OCI-LY3 (cell line): ENCODE measurements at regions not wholly inside any gene's neighbourhood (a gene's known extent, or its start where the extent isn't known, plus 50 kb on each side); places are given as distances from the start of the nearest gene placed in this dataset.
A peak's percentile ranks its signal among the peaks of the same experiment; 100 is the strongest.

Experiments used
- H2AFZ ChIP-seq: fragments of 200-600, 300-600 bp; shearing (Covaris generic); 2 replicates; pipeline ENCODE4 v1.6.0; 2014; ENCODE audit warnings: antibody characterized with exemption, low read depth, low read length
- H3K27ac ChIP-seq: fragments of 200-600, 300-600 bp; sonication (generic); 2 replicates; pipeline ENCODE4 v1.5.1; 2014; ENCODE audit warnings: mild to moderate bottlenecking, low read length, moderate library complexity, mixed read lengths
- H3K27me3 ChIP-seq: fragments of 200-600, 300-600 bp; sonication (generic); 2 replicates; pipeline ENCODE4 v1.6.1; 2014; ENCODE audit warnings: low read depth, low read length, mixed read lengths
- H3K36me3 ChIP-seq: fragments of 200-600, 300-600 bp; sonication (generic); replicated peaks from 2 replicates; pipeline ENCODE3; 2014; ENCODE audit warnings: low read depth, low read length, mixed read lengths
- H3K4me1 ChIP-seq: fragments of 300-600, 200-600 bp; sonication (generic); 2 replicates; pipeline ENCODE4 v1.6.1; 2014; ENCODE audit warnings: low read length, mixed read lengths
- H3K4me2 ChIP-seq: fragments of 200-600, 300-600 bp; sonication (generic); 2 replicates; pipeline ENCODE4 v1.6.1; 2014; ENCODE audit warnings: low read length, mixed read lengths
- H3K4me3 ChIP-seq: fragments of 300-600, 200-600 bp; sonication (generic); 2 replicates; pipeline ENCODE4 v1.5.1; 2014; ENCODE audit warnings: antibody characterized with exemption, mild to moderate bottlenecking, low read length, moderate library complexity
- H3K79me2 ChIP-seq: fragments of 300-600, 200-600 bp; shearing (Covaris generic); 2 replicates; pipeline ENCODE4 v1.6.1; 2014; ENCODE audit warnings: mild to moderate bottlenecking, low read length, mixed read lengths
- H3K9ac ChIP-seq: fragments of 300-600, 200-600 bp; shearing (Covaris generic); 2 replicates; pipeline ENCODE4 v1.6.0; 2014; ENCODE audit warnings: mild to moderate bottlenecking, low read length, moderate library complexity
- H3K9me3 ChIP-seq: fragments of 200-600, 300-600 bp; shearing (Covaris generic); 2 replicates; pipeline ENCODE4 v1.6.1; 2014; ENCODE audit warnings: low read length, mixed read lengths; ENCODE audit not compliant: insufficient read depth
- H4K20me1 ChIP-seq: fragments of 200-600, 300-600 bp; sonication (generic); 2 replicates; pipeline ENCODE4 v1.6.1; 2016; ENCODE audit warnings: low read length, mixed read lengths; ENCODE audit not compliant: insufficient read depth
- EZH2phosphoT487 ChIP-seq: fragments of 200-600 bp; shearing (Covaris generic); IDR thresholded peaks from 2 replicates; pipeline ENCODE4 v1.6.1; 2018; ENCODE audit warnings: antibody characterized with exemption, mixed run types, low read depth
- TF ChIP-seq, protein P1 (sequence below): fragments of 200-600, 300-600 bp; sonication (generic); IDR thresholded peaks from 2 replicates; pipeline ENCODE4 v1.5.1; 2014; ENCODE audit warnings: antibody characterized with exemption, low read length, low read depth

DNA sequence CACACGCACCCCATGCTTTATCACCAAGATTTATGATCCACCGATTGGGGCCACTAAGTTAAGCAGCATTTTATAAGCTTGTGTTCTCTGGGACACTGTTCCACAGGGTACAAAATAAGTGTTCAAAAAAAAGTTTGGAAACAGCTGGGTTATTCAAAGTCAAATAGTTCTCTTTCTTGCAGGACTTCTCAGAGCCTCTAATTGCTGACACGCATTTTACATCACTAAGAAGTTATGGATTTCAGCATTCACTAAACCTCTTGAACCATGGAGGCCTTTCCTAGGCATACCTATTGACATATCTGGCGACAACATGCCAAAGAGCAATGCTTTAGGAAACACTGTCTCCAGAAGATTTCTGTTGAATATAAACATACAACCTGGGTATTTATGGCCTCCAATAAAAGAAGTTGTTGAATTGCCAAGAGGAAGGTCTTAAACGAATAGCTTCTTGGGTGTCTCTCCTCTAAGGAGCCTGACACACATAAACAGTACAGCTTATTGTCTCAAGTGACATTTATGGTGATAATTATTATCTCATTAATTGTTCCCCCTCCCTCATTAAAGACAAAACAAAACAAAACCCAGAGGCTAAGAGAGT lies 147.1 kb upstream of the ARHGAP20 start:
- no peaks in the 10 kb centered on the region for H3K79me2 ChIP-seq
- no peak overlapping the region for H3K27ac ChIP-seq
- no peak overlapping the region for H3K9ac ChIP-seq
- no peaks in the 10 kb centered on the region for H3K36me3 ChIP-seq
- no peaks in the 10 kb centered on the region for H3K9me3 ChIP-seq
- H4K20me1 ChIP-seq, result no peaks in the 10 kb centered on the region
- TF ChIP-seq, protein P1, sequence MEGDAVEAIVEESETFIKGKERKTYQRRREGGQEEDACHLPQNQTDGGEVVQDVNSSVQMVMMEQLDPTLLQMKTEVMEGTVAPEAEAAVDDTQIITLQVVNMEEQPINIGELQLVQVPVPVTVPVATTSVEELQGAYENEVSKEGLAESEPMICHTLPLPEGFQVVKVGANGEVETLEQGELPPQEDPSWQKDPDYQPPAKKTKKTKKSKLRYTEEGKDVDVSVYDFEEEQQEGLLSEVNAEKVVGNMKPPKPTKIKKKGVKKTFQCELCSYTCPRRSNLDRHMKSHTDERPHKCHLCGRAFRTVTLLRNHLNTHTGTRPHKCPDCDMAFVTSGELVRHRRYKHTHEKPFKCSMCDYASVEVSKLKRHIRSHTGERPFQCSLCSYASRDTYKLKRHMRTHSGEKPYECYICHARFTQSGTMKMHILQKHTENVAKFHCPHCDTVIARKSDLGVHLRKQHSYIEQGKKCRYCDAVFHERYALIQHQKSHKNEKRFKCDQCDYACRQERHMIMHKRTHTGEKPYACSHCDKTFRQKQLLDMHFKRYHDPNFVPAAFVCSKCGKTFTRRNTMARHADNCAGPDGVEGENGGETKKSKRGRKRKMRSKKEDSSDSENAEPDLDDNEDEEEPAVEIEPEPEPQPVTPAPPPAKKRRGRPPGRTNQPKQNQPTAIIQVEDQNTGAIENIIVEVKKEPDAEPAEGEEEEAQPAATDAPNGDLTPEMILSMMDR, result no peak
- no peak for TF ChIP-seq EZH2phosphoT487
- H2AFZ ChIP-seq, result no peak overlapping the region
- H3K27me3 ChIP-seq, result peaks cover 45% of the 10 kb centered on the region
- H3K4me1 ChIP-seq, result peaks cover 18% of the 10 kb centered on the region
- no peak overlapping the region for H3K4me3 ChIP-seq
- no peak overlapping the region for H3K4me2 ChIP-seq

DNA sequence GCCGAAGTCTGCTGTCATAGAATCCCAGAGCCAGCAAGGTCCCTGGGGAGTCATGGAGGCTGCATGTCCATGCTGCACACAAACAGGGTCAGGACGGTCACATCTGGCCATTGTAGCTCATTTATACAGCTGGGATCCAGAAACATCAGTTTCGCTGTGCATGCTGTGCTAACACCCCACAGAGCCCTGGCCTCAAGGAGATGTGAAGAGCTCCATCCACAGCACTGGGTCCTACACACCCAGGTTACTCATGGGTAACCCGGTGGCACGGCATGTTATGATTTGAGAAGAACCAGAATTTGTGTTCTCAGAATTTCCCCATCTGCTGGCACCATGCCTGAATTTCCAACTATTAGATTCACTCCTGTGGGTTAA lies 146.3 kb upstream of the ARHGAP20 start:
- TF ChIP-seq, protein P1, result no peak
- no peak for TF ChIP-seq EZH2phosphoT487
- H3K4me3 ChIP-seq, result no peak overlapping the region
- H4K20me1 ChIP-seq, result no peaks in the 10 kb centered on the region
- no peak overlapping the region for H3K9ac ChIP-seq
- H3K4me1 ChIP-seq, result peaks cover 18% of the 10 kb centered on the region
- peaks cover 51% of the 10 kb centered on the region for H3K27me3 ChIP-seq
- H3K36me3 ChIP-seq, result no peaks in the 10 kb centered on the region
- H3K27ac ChIP-seq, result no peak overlapping the region
- H2AFZ ChIP-seq, result no peak overlapping the region
- no peaks in the 10 kb centered on the region for H3K79me2 ChIP-seq
- H3K4me2 ChIP-seq, result no peak overlapping the region
- H3K9me3 ChIP-seq, result no peaks in the 10 kb centered on the region

DNA sequence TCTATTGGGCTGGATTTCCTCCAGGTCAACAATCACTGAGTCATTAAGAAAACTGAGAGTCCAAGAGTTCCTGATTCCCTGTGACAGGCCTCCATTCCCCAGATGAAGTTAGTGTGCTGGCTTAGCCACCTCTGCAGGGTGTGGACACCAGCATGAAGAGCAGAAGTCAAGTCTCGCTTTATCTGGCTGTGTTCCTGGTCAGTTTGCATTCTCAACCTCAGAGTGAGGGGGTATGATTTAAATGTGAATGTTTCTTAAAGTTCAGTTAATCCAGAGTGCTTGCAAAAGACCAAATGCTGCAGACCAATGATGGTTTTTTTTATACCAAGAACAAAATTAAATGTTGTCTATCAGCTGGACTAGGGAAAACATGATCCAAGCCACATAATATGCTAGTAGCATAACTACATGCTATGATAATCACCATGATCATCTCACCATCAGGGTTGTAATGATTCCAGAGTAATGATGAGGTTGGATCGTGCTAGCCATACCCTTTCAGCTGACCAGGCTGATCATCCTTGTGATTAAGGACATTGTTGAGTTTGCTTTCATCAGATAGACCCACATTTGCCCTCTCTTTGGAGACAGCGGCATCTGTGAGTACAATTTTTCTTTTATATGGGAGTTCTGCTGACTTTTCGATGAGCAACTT lies 145.8 kb upstream of the ARHGAP20 start:
- TF ChIP-seq, protein P1, result no peak
- TF ChIP-seq EZH2phosphoT487, result no peak
- peak overlapping the region; percentile 3 for H3K4me2 ChIP-seq
- H2AFZ ChIP-seq, result no peak overlapping the region
- H3K79me2 ChIP-seq, result no peaks in the 10 kb centered on the region
- no peak overlapping the region for H3K4me3 ChIP-seq
- H3K36me3 ChIP-seq, result no peaks in the 10 kb centered on the region
- no peak overlapping the region for H3K27ac ChIP-seq
- H3K27me3 ChIP-seq, result peaks cover 51% of the 10 kb centered on the region
- no peaks in the 10 kb centered on the region for H3K9me3 ChIP-seq
- H3K4me1 ChIP-seq, result peaks cover 18% of the 10 kb centered on the region
- H3K9ac ChIP-seq, result no peak overlapping the region
- no peaks in the 10 kb centered on the region for H4K20me1 ChIP-seq

DNA sequence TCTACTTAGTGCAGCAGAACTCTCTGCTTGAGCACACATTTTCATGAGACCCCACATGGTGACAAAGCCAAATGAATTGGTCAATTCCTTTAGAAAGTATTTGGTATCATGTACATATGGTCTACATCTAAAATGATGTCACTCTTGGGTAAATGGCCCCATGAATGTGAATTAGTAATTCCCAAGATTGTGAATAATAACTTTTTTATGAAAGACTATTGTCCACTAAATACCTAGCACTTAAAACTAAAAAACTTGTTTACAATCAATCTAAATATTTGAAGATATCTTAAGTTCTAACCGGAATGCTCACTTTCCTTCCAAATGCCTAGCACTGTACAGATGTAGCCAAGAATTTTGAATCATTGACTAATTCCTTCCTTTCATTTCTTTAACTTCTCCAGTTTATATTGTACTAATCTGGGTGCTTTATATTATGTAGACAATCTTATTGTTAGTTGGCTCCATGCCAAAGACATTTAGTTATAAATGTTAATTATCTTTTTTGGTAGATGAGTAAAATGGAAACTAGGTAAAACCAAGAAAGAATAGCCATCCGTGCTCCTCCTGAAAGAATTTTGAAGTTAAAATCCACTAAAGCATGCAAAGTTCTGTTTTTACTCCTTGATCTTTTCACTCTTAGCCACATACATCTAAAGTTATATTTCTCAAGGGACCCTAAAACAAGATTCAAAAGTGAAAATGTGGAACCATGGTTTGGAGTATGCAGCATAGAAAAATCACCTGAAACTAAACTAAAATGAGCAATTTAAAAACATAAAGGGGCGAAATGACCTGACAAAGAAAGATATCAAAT lies 145.0 kb upstream of the ARHGAP20 start:
- no peaks in the 10 kb centered on the region for H3K79me2 ChIP-seq
- no peak overlapping the region for H3K9ac ChIP-seq
- peaks cover 45% of the 10 kb centered on the region for H3K27me3 ChIP-seq
- peaks cover 18% of the 10 kb centered on the region for H3K4me1 ChIP-seq
- H3K27ac ChIP-seq, result no peak overlapping the region
- H4K20me1 ChIP-seq, result no peaks in the 10 kb centered on the region
- TF ChIP-seq, protein P1, result no peak
- no peak for TF ChIP-seq EZH2phosphoT487
- no peaks in the 10 kb centered on the region for H3K9me3 ChIP-seq
- H3K4me2 ChIP-seq, result peak overlapping the region; percentile 3
- no peak overlapping the region for H2AFZ ChIP-seq
- no peaks in the 10 kb centered on the region for H3K36me3 ChIP-seq
- H3K4me3 ChIP-seq, result no peak overlapping the region
